ENCODE measurements at regions not wholly inside any gene's neighbourhood (a gene's known extent, or its start where the extent isn't known, plus 50 kb on each side); places are given as distances from the start of the nearest gene placed in this dataset.
"Not testable (repeated sequence)": the region's sequence is repeated elsewhere in the genome, so short reads cannot be mapped to it uniquely, and the experiment has no call there.

- no peak for DNase-seq
These were observed 1294.9 kb downstream of the ADGRL3 start for GRCh38 chr4:62495032-62495431.

GRCh38 chr4:62491756-62492155 is 1291.6 kb downstream of the ADGRL3 start:
- DNase-seq: not testable (repeated sequence)

- no peak for DNase-seq
These were observed 1290.5 kb downstream of the ADGRL3 start for GRCh38 chr4:62490635-62491034.

- DNase-seq: no peak
These were observed 1286.9 kb downstream of the ADGRL3 start for GRCh38 chr4:62487016-62487415.

- no peak for DNase-seq
These were observed 1284.2 kb downstream of the ADGRL3 start for GRCh38 chr4:62484357-62484756.

GRCh38 chr4:62482355-62482754 is 1282.2 kb downstream of the ADGRL3 start:
- no peak for DNase-seq

- no peak for DNase-seq
These were observed 1275.5 kb downstream of the ADGRL3 start for GRCh38 chr4:62475596-62475995.

- no peak for DNase-seq
These were observed 1274.7 kb downstream of the ADGRL3 start for GRCh38 chr4:62474802-62475201.

- no peak for DNase-seq
These were observed 1270.9 kb downstream of the ADGRL3 start for GRCh38 chr4:62471021-62471420.

GRCh38 chr4:62470421-62470983 is 1270.4 kb downstream of the ADGRL3 start:
- no peak for DNase-seq

- DNase-seq: no peak
These were observed 1269.9 kb downstream of the ADGRL3 start for GRCh38 chr4:62470020-62470419.

GRCh38 chr4:62461961-62462360 is 1261.8 kb downstream of the ADGRL3 start:
- no peak for DNase-seq

GRCh38 chr4:62460329-62460728 is 1260.2 kb downstream of the ADGRL3 start:
- DNase-seq: no peak

- DNase-seq: no peak
These were observed 1257.2 kb downstream of the ADGRL3 start for GRCh38 chr4:62457356-62457755.

- DNase-seq: no peak
These were observed 1255.7 kb downstream of the ADGRL3 start for GRCh38 chr4:62455871-62456270.

- DNase-seq: no peak
These were observed 1254.4 kb downstream of the ADGRL3 start for GRCh38 chr4:62454535-62454934.

- DNase-seq: no peak
These were observed 1250.6 kb downstream of the ADGRL3 start for GRCh38 chr4:62450740-62451139.

- no peak for DNase-seq
These were observed 1249.4 kb downstream of the ADGRL3 start for GRCh38 chr4:62449538-62449937.

GRCh38 chr4:62448911-62449310 is 1248.8 kb downstream of the ADGRL3 start:
- no peak for DNase-seq

- no peak for DNase-seq
These were observed 1238.9 kb downstream of the ADGRL3 start for GRCh38 chr4:62439051-62439450.

GRCh38 chr4:62434921-62435320 is 1234.8 kb downstream of the ADGRL3 start:
- no peak for DNase-seq

GRCh38 chr4:62431513-62432231 is 1231.5 kb downstream of the ADGRL3 start:
- DNase-seq: not testable (repeated sequence)

- DNase-seq: no peak
These were observed 1229.2 kb downstream of the ADGRL3 start for GRCh38 chr4:62429297-62429696.

- no peak for DNase-seq
These were observed 1215.1 kb downstream of the ADGRL3 start for GRCh38 chr4:62415256-62415655.

- DNase-seq: no peak
These were observed 1214.4 kb downstream of the ADGRL3 start for GRCh38 chr4:62414563-62414962.

Measured in GF-D8 (cell line).